B cell (primary cell): ENCODE measurements at regions not wholly inside any gene's neighbourhood (a gene's known extent, or its start where the extent isn't known, plus 50 kb on each side); places are given as distances from the start of the nearest gene placed in this dataset.

ENCODE experiments used
- ATAC-seq: fragments of 200-7000 bp; cut with Tn5 transposase; one replicate; pipeline ENCODE4 v1.10.0; 2021; ENCODE audit warnings: low read depth, mild to moderate bottlenecking, moderate number of reproducible peaks, moderate library complexity
- CTCF ChIA-PET: fragments of 350-600 bp; sonication (Branson Sonifier 250); formaldehyde crosslinking; loops from one replicate; lab custom pipeline; 2021; ENCODE audit warnings: antibody characterized with exemption, inconsistent platforms; lab: Charles Lee
- POLR2A ChIA-PET: fragments of 350-600 bp; sonication (Branson Sonifier 250); formaldehyde crosslinking; loops from one replicate; lab custom pipeline; 2021; ENCODE audit warnings: antibody characterized with exemption; lab: Charles Lee
- DNase-seq: peaks from one replicate; pipeline ENCODE4 v3.0.0; 2013
- H2AFZ ChIP-seq: 2 replicates; pipeline ENCODE4 v1.6.1; 2012; ENCODE audit warnings: mild to moderate bottlenecking, low read depth, low read length; ENCODE audit not compliant: insufficient read depth, poor library complexity, severe bottlenecking
- H3K27ac ChIP-seq, 2 donors: 1 replicate in 1 of 2; 2 replicates in 1 of 2; pipeline ENCODE4 v1.5.1; 2012 to 2013; ENCODE audit warnings: low read length in 2 of 2, mild to moderate bottlenecking in 2 of 2, moderate library complexity in 1 of 2
- H3K27me3 ChIP-seq, 4 experiments: fragments of 200-600 bp in 1 of 4; sonication (generic) in 1 of 4; replicated peaks in 1 of 4; 1 replicate in 2 of 4; 2 replicates in 2 of 4; pipeline versions ENCODE4 v1.6.1 to v1.7.0; 2013 to 2016; ENCODE audit warnings: low read length in 3 of 4, mild to moderate bottlenecking in 2 of 4, mixed read lengths in 1 of 4, moderate library complexity in 1 of 4; ENCODE audit not compliant: insufficient read depth in 4 of 4, control insufficient read depth in 3 of 4; ENCODE audit errors: control extremely low read depth in 1 of 4
- H3K36me3 ChIP-seq, 2 experiments: replicated peaks in 1 of 2; 1 replicate in 1 of 2; 2 replicates in 1 of 2; pipeline versions ENCODE4 v1.6.1 to v1.7.1; 2013; ENCODE audit warnings: low read length in 1 of 2; ENCODE audit not compliant: insufficient read depth in 2 of 2, control insufficient read depth in 1 of 2; ENCODE audit errors: control extremely low read depth in 1 of 2, extremely low read depth in 1 of 2
- H3K4me1 ChIP-seq, 2 donors: fragments of 200-600 bp in 1 of 2; sonication (generic) in 1 of 2; 1 replicate in 1 of 2; 2 replicates in 1 of 2; pipeline versions ENCODE4 v1.5.1 to v1.6.1; 2013 to 2017; ENCODE audit warnings: low read length in 2 of 2; ENCODE audit not compliant: control insufficient read depth in 2 of 2, insufficient read depth in 2 of 2
- H3K4me2 ChIP-seq: replicated peaks from 2 replicates; pipeline ENCODE3; 2012; ENCODE audit warnings: mild to moderate bottlenecking, low read depth, low read length; ENCODE audit not compliant: poor library complexity, severe bottlenecking
- H3K4me3 ChIP-seq, 5 experiments: fragments of 200-600 bp in 1 of 5; sonication (generic) in 1 of 5; 1 replicate in 3 of 5; 2 replicates in 2 of 5; pipeline versions ENCODE4 v1.5.1 to v1.7.0; 2011 to 2016; ENCODE audit warnings: low read length in 4 of 5, mild to moderate bottlenecking in 4 of 5, low read depth in 2 of 5, control low read depth in 1 of 5, moderate library complexity in 1 of 5; ENCODE audit not compliant: insufficient read depth in 1 of 5; ENCODE audit errors: control extremely low read depth in 1 of 5, extremely low read depth in 1 of 5
- H3K79me2 ChIP-seq: fragments of 200-600 bp; sonication (generic); one replicate; pipeline ENCODE4 v1.6.0; 2016; ENCODE audit warnings: low read length; ENCODE audit not compliant: control insufficient read depth, insufficient read depth
- H3K9ac ChIP-seq: fragments of 200-600 bp; sonication (generic); 2 replicates; pipeline ENCODE4 v1.6.1; 2017; ENCODE audit warnings: mild to moderate bottlenecking, low read length, moderate library complexity
- H3K9me3 ChIP-seq, 3 donors: one replicate each; pipeline versions ENCODE4 v1.6.1 to v1.7.1; 2013; ENCODE audit warnings: low read length in 2 of 3; ENCODE audit not compliant: control insufficient read depth in 2 of 3, insufficient read depth in 1 of 3; ENCODE audit errors: control extremely low read depth in 1 of 3
- H4K20me1 ChIP-seq: 2 replicates; pipeline ENCODE4 v1.6.0; 2012; ENCODE audit warnings: mild to moderate bottlenecking, low read length; ENCODE audit not compliant: insufficient read depth, control insufficient read depth, poor library complexity, severe bottlenecking
- H3K27ac Mint-ChIP-seq: one replicate; pipeline ENCODE4 v1.8.0; 2021; ENCODE audit warnings: mixed read lengths
- H3K27me3 Mint-ChIP-seq: one replicate; pipeline ENCODE4 v1.8.0; 2021; ENCODE audit warnings: mixed read lengths
- H3K4me1 Mint-ChIP-seq: one replicate; pipeline ENCODE4 v1.8.0; 2021; ENCODE audit warnings: mixed read lengths
- H3K4me3 Mint-ChIP-seq: one replicate; pipeline ENCODE4 v1.8.0; 2021; ENCODE audit warnings: mixed read lengths
- H3K9me3 Mint-ChIP-seq: one replicate; pipeline ENCODE4 v1.8.0; 2022; ENCODE audit warnings: mixed read lengths; ENCODE audit not compliant: insufficient read depth
- EZH2 ChIP-seq: IDR thresholded peaks from 2 replicates; pipeline ENCODE4 v1.6.1; 2012; ENCODE audit warnings: borderline replicate concordance, low read depth, mild to moderate bottlenecking, moderate library complexity, low read length; ENCODE audit not compliant: insufficient read depth, poor library complexity, severe bottlenecking
- WGBS: methylation state at CpG from one replicate; pipeline ENCODE4 v1.1.5; 2013; ENCODE audit warnings: missing lambda C conversion rate; ENCODE audit not compliant: insufficient coverage; 5-methylcytosine and 5-hydroxymethylcytosine counted together
- intact Hi-C: fragments of 100-400 bp; cut with micrococcal nuclease; formaldehyde crosslinking; loops from one replicate; pipeline ENCODE4 v1.10.0; 2022
- TF ChIP-seq, protein P1 (sequence below): fragments of 200-600 bp; IDR thresholded peaks from one replicate; pipeline ENCODE4 v1.8.0; 2022; ENCODE audit warnings: antibody characterized with exemption, mild to moderate bottlenecking

GRCh38 chr18:47635416-47635815, 295.0 kb downstream of the SMAD2 start:
- no peaks in the 10 kb centered on the region for H3K36me3 ChIP-seq
- Mint-ChIP-seq H3K27me3 (peaks cover 16% of the 10 kb centered on the region), H3K4me3 (no peak overlapping the region), H3K27ac (no peak overlapping the region), H3K9me3 (no peaks in the 10 kb centered on the region), H3K4me1 (no peaks in the 10 kb centered on the region)
- no peak overlapping the region for H3K4me2 ChIP-seq
- ChIA-PET POLR2A (no interaction called here), CTCF (no interaction called here)
- H3K27ac ChIP-seq, result no peak overlapping the region
- no peak overlapping the region for H2AFZ ChIP-seq
- no peaks in the 10 kb centered on the region for H3K79me2 ChIP-seq
- TF ChIP-seq EZH2, result no peak
- TF ChIP-seq, protein P1, sequence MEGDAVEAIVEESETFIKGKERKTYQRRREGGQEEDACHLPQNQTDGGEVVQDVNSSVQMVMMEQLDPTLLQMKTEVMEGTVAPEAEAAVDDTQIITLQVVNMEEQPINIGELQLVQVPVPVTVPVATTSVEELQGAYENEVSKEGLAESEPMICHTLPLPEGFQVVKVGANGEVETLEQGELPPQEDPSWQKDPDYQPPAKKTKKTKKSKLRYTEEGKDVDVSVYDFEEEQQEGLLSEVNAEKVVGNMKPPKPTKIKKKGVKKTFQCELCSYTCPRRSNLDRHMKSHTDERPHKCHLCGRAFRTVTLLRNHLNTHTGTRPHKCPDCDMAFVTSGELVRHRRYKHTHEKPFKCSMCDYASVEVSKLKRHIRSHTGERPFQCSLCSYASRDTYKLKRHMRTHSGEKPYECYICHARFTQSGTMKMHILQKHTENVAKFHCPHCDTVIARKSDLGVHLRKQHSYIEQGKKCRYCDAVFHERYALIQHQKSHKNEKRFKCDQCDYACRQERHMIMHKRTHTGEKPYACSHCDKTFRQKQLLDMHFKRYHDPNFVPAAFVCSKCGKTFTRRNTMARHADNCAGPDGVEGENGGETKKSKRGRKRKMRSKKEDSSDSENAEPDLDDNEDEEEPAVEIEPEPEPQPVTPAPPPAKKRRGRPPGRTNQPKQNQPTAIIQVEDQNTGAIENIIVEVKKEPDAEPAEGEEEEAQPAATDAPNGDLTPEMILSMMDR, result no peak
- peaks cover 0 to 1% (median 0%) of the 10 kb centered on the region in 3 donors for H3K9me3 ChIP-seq
- no peak for ATAC-seq
- no peak overlapping the region for H3K4me3 ChIP-seq
- DNase-seq, result no peak
- H4K20me1 ChIP-seq, result no peaks in the 10 kb centered on the region
- H3K27me3 ChIP-seq, result peaks cover 0 to 5% (median 0%) of the 10 kb centered on the region in 4 experiments
- WGBS, result 100% methylated on average over 1 of the region's 6 CpGs
- intact Hi-C loops, result no loop called here
- H3K9ac ChIP-seq, result no peak overlapping the region
- no peaks in the 10 kb centered on the region for H3K4me1 ChIP-seq

DNA sequence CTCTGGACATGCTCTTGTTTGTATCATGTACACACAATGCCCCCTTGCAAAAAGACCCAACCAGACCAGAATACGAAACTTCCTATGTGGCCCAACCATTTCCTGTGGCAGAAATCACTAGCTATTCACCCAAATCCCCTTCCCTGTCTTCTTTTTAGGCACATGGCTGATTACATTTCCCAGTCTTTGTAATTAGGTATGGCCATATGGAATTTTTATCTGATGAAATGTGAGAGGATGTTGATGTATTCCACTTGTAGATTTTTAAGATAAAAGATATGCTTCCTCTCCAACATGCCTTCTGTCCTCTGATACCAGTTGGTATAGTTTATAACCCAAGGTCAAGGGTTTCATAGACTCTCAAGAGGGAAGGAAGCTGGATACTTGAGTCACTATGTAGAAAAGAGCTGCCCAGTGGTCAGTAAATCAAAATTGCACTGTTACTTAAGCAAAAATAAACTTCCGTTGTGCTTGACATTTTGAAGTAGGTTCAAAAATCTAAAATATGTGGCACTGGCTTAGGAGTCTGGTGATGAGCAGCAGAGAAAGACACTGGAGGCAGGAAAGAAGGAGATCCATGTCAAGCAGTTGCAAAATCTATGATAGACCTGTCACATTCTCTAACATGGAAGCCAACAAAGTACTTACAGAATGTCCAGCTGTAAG, 297.4 kb downstream of the SMAD2 start:
- Mint-ChIP-seq H3K4me1 (no peaks in the 10 kb centered on the region), H3K4me3 (no peak overlapping the region), H3K27me3 (peaks cover 20% of the 10 kb centered on the region), H3K27ac (no peak overlapping the region), H3K9me3 (no peaks in the 10 kb centered on the region)
- no peak for ATAC-seq
- H3K27ac ChIP-seq, result no peak overlapping the region
- POLR2A ChIA-PET, result no interaction called here
- intact Hi-C loops, result no loop called here
- CTCF ChIA-PET, result no interaction called here
- no peak for TF ChIP-seq EZH2
- TF ChIP-seq, protein P1, result no peak
- H4K20me1 ChIP-seq, result no peaks in the 10 kb centered on the region
- H3K27me3 ChIP-seq, result peaks cover 0 to 9% (median 1%) of the 10 kb centered on the region in 4 experiments
- no peaks in the 10 kb centered on the region for H3K4me1 ChIP-seq
- H3K4me3 ChIP-seq, result no peak overlapping the region
- no peaks in the 10 kb centered on the region for H3K36me3 ChIP-seq
- DNase-seq, result no peak
- H3K4me2 ChIP-seq, result no peak overlapping the region
- no peaks in the 10 kb centered on the region for H3K79me2 ChIP-seq
- no peak overlapping the region for H3K9ac ChIP-seq
- H2AFZ ChIP-seq, result no peak overlapping the region
- H3K9me3 ChIP-seq, result peaks cover 0 to 1% (median 0%) of the 10 kb centered on the region in 3 donors
- 75% methylated on average over 2 of the region's 2 CpGs for WGBS
